GM21528 (cell line): ENCODE measurements at regions not wholly inside any gene's neighbourhood (a gene's known extent, or its start where the extent isn't known, plus 50 kb on each side); places are given as distances from the start of the nearest gene placed in this dataset.

Experiments used
- ATAC-seq: cut with Tn5 transposase; IDR thresholded peaks from one replicate; pipeline ENCODE4 v1.9.1; 2021; ENCODE audit warnings: mild to moderate bottlenecking, moderate library complexity; ENCODE audit not compliant: unreplicated experiment, low FRiP score

- no peak for ATAC-seq
These were observed 729.0 kb downstream of the EPHA4 start for GRCh38 chr2:220842901-220843665.

GRCh38 chr2:220845766-220846273 lies 726.3 kb downstream of the EPHA4 start:
- ATAC-seq: no peak

GRCh38 chr2:220847006-220847405 lies 725.1 kb downstream of the EPHA4 start:
- ATAC-seq: no peak

- no peak for ATAC-seq
These were observed 724.5 kb downstream of the EPHA4 start for GRCh38 chr2:220847589-220847988.

- ATAC-seq: no peak
These were observed 722.7 kb downstream of the EPHA4 start for GRCh38 chr2:220849433-220849832.

- ATAC-seq: no peak
These were observed 722.0 kb downstream of the EPHA4 start for GRCh38 chr2:220850116-220850515.

- ATAC-seq: no peak
These were observed 716.8 kb downstream of the EPHA4 start for GRCh38 chr2:220855296-220855695.

GRCh38 chr2:220856486-220856885 lies 715.6 kb downstream of the EPHA4 start:
- no peak for ATAC-seq

GRCh38 chr2:220857368-220857767 lies 714.7 kb downstream of the EPHA4 start:
- no peak for ATAC-seq

GRCh38 chr2:220858101-220858500 lies 714.0 kb downstream of the EPHA4 start:
- no peak for ATAC-seq

GRCh38 chr2:220871909-220872308 lies 700.2 kb downstream of the EPHA4 start:
- ATAC-seq: no peak

GRCh38 chr2:220876080-220876824 lies 695.9 kb downstream of the EPHA4 start:
- ATAC-seq: no peak

- ATAC-seq: no peak
These were observed 694.6 kb downstream of the EPHA4 start for GRCh38 chr2:220877491-220877890.

- no peak for ATAC-seq
These were observed 694.2 kb downstream of the EPHA4 start for GRCh38 chr2:220877897-220878296.

- ATAC-seq: no peak
These were observed 691.2 kb downstream of the EPHA4 start for GRCh38 chr2:220880623-220881596.

GRCh38 chr2:220882507-220882906 lies 689.6 kb downstream of the EPHA4 start:
- no peak for ATAC-seq

GRCh38 chr2:220885593-220885992 lies 686.5 kb downstream of the EPHA4 start:
- ATAC-seq: no peak

GRCh38 chr2:220887271-220887870 lies 684.7 kb downstream of the EPHA4 start:
- ATAC-seq: no peak

- ATAC-seq: no peak
These were observed 684.2 kb downstream of the EPHA4 start for GRCh38 chr2:220887876-220888275.

GRCh38 chr2:220890931-220891330 lies 681.2 kb downstream of the EPHA4 start:
- ATAC-seq: no peak
